GM19467 (cell line): ENCODE measurements at regions not wholly inside any gene's neighbourhood (a gene's known extent, or its start where the extent isn't known, plus 50 kb on each side); places are given as distances from the start of the nearest gene placed in this dataset.
"Not testable (repeated sequence)": the region's sequence is repeated elsewhere in the genome, so short reads cannot be mapped to it uniquely, and the experiment has no call there.

Experiments used
- ATAC-seq: cut with Tn5 transposase; IDR thresholded peaks from one replicate; pipeline ENCODE4 v1.9.1; 2021; ENCODE audit warnings: mild to moderate bottlenecking, moderate library complexity; ENCODE audit not compliant: unreplicated experiment

GRCh38 chr6:81565071-81565470 lies 187.4 kb downstream of the TENT5A start:
- ATAC-seq = no peak

DNA sequence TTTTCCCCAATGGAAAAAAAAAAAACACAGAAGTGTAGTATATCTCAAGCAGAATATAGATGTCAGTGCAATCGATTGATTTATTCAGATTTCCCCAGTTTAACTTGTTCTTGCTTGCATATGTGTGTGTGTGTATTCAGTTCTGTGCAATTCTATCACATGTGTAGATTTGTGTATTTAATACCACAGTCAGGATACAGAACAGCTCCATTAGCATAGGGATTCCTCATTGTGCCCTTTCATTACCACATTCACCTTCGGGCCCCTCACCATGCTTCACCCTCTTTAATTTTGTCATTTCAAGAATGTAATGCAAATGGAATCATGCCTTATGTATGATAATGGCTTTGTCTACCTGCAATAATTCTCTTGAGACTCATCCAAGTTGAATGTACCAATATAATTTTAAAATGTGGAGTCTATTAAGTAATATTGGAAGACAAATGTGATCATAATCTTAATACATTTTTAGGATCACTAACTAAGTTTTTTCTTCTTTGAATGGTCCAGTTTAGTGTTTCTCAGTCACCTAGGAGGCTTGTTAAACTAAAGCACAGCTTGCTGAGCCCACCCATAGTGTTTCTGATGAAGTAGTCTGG lies 187.9 kb downstream of the TENT5A start:
- no peak for ATAC-seq

GRCh38 chr6:81562169-81562568 lies 190.3 kb downstream of the TENT5A start:
- ATAC-seq = no peak

- ATAC-seq = no peak
Measured at GRCh38 chr6:81561731-81562130, 190.8 kb downstream of the TENT5A start.

- ATAC-seq = no peak
Measured at GRCh38 chr6:81561071-81561564, 191.4 kb downstream of the TENT5A start.

DNA sequence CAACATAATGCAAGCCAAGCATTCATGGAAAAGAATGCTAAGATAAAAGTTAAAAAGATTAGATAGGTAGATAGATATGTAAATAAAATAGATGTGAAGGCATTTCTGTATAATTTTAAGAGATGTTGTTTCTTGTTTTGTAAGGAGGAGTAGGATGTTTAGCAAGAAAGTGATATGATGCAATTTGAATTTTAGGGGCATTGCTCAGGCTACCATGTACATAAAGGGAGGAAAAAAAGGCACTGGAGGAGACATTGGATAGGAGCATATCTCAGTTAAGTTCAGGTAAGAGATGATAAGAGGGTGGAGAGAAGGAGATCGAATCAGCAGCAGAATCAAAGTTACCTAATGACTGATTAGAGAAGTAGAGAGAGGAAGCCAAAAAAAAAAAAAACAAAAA lies 194.7 kb downstream of the TENT5A start:
- no peak for ATAC-seq

DNA sequence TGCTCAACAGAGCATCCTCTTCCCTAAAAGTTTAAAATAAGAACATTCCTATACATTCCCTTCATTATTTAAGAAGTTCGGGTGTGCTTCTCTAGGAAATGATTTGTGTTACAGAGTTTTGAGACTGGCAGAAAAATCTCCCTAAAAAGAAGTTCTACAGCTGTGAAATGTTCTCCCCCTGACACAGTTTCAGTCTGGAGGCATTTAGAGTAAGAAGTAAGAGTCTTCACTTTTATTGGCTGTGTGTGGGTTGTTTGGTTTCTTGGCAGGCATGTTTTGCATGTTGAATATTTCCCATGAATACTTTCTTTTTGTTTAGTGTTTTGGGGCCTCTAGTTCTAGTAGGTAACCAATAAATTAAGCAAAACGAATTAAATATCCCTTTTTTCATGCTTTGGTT lies 195.9 kb downstream of the TENT5A start:
- ATAC-seq = no peak

DNA sequence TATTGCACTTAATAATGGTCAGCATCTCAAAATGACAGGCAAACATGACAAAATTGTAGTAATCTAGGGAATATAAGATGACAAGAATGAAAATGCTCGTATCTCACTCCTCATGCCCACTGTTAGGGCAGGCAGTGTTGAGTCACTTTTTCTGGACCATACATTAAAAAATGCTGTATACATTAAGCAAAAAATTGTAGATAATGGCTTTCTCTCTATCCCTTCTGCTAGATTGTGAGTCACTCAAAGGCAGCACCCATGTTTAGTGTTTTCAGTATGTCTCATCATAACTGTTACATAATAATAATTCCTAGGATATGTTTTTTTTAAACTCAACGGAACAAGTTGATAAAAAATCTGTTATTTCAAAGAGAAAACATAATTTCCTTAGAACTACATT lies 199.3 kb downstream of the TENT5A start:
- ATAC-seq = no peak

DNA sequence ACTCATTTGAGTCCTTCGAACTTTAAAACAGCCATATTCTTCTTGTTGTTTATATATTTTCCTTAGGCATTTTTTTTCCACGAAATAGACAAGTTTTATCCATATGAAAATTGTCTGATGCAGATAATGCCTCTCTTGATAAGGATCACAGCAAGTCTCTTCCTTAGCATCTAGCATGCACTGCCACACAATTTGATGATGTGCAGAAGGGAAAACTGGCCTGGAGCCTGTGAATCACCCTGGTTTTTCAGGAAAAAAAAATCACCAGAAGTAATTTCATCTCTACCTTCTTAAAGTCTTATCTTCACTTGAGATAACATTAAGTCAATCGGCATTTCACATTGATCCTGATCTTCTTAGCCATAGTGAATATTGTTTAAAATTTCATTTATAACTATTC lies 199.8 kb downstream of the TENT5A start:
- ATAC-seq = no peak

DNA sequence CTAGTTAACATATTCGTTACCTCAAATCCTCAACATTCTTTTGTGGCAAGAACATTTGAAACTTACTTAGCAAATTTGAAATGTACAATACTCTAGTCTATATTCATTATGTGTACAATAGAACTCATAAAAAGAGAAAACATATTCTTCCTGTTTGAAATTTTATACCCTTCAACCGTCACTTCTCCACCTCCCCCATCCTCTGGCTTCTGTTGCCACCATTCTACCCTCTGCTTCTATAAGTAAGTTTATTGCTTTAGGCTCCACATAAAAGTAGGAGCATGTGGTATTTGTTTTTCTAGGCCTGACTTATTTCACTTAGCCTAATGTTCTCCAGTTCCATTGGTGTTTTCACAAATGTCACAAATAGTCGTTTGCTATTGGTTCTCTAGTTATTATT lies 205.3 kb downstream of the TENT5A start:
- no peak for ATAC-seq

DNA sequence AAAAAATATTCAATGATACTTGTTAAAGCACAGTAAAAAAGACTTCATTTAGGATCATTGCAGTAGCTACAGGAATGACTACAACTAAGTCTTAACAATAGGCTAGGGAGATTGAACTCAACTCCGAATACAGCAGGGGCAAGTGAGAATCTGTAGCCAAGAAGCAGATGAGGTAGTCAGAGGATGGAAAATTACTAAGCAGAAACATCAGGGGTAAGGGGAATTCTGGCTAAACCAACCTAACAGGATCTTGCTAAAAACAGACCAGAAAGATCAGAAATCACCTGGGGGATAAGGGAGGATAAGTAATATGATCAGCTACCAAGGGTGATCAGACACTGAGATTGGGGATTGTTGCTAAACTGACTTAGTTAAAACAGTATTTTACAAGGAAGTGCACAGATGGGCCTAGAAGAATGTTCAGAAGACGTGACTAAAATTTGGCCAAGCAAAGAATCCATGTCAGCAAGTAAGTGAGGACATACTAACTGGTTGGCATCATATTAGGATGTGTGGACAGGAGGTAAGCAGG lies 217.5 kb downstream of the TENT5A start:
- ATAC-seq = no peak

- ATAC-seq = no peak
Measured at GRCh38 chr6:81531869-81532561, 220.5 kb downstream of the TENT5A start.

GRCh38 chr6:81517455-81517854 lies 235.0 kb downstream of the TENT5A start:
- no peak for ATAC-seq

DNA sequence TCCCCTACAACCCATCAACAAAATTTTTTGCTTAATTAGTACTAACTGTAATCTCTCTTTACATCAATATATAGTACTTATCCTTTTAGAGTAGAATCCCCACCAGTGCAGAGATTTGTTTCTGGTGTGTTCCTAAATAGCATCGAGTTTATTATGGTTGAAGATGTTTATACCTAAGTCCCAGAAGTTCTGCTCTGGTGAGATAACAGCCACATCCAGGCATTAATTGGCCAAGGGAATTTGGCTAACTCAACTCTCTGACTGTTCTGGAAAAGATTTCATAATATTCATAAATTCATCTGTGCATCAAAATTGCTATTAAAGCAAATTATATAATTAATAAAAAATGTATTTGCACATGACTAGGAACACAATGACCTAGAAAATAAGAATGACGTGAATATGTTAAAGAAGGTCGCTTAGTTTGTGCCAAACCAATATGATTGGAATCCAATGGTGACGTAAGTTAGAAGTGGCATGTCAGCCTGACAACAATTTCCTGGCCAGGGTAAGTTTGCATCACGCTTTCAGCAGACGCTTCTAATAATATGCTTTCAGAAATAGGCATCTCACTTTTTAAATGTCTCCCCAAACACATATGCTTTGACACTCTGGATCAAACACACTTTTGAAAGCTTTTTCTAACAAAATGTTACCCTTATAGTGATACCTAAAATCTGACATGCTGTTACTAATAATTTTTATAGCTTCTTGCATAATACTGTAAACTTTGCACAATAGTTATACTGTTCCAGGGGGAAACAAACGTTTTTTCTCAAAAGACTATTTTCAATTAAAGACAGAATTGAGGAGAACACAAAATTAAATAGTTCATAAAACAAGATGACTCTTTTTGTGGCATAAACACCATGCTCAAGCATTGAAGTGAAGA lies 236.7 kb downstream of the TENT5A start:
- no peak for ATAC-seq

GRCh38 chr6:81514195-81514594 lies 238.3 kb downstream of the TENT5A start:
- ATAC-seq = not testable (repeated sequence)

DNA sequence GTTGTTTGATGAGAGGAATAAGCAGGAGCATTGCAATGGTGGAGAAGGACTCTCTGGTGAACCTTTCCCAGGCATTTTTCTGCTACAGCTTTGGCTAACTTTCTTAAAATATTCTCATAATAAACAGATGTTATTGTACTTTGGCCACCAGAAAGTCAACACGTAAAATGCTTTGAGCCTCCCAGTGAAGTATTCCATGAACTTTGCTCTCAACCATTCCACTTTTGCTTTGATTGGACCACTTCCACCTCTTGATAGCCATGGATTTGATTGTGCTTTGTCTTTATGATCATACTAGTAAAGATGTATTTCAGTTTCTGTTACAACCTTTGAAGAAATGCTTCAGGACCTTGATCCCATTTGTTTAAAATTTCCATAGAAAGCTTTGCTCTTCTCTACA lies 241.1 kb downstream of the TENT5A start:
- no peak for ATAC-seq

DNA sequence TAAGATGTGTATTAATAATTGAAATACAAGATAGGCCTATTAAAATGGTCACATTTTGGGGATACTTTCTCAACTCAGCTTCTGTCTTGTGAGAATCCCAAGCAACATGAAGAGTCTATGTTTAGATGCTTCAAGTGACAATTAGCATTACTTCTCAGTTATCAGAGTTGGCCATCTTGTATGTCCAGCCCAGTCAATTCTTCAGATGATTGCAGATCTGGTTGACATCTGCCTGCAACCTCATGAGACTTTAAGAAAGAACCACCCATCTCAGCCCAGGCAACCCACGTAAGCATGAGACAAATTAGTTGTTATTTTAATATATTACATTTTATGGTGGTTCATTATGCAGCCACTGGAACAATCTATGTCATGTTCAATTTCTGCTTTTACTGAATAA lies 256.5 kb downstream of the TENT5A start:
- ATAC-seq = no peak

GRCh38 chr6:81491454-81492101 lies 260.9 kb downstream of the TENT5A start:
- ATAC-seq = no peak

GRCh38 chr6:81487489-81487888 lies 265.0 kb downstream of the TENT5A start:
- no peak for ATAC-seq

DNA sequence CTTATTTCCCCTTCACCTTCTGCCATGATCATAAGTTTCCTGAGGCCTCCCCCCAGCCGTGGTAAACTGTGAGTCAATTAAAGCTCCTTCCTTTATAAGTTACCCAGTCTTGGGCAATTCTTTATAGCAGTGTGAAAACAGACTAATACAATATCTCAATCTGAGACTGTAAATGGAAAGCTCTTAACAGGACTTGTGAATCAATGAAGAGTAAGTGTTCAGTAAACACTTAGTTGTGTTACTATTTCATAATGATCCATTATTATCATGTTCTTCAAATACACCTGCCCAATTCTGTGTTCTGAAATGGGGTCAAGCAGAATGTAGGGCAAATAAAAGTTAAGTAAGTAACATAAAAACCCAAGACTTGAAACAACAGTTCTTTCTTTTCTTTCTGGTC lies 266.2 kb downstream of the TENT5A start:
- ATAC-seq = no peak

- ATAC-seq = no peak
Measured at GRCh38 chr6:81485395-81485794, 267.1 kb downstream of the TENT5A start.
